Loucy (cell line): ENCODE measurements at regions not wholly inside any gene's neighbourhood (a gene's known extent, or its start where the extent isn't known, plus 50 kb on each side); places are given as distances from the start of the nearest gene placed in this dataset.

Source experiments
- H2AFZ ChIP-seq: fragments of 200-600 bp; sonication (generic); 2 replicates; pipeline ENCODE4 v1.6.0; 2016; ENCODE audit warnings: antibody characterized with exemption, mild to moderate bottlenecking, low read length, moderate library complexity
- H3F3A ChIP-seq: fragments of 200-600 bp; 2 replicates; pipeline ENCODE4 v1.6.0; 2016; ENCODE audit warnings: antibody characterized with exemption, low read depth, mild to moderate bottlenecking
- H3K27me3 ChIP-seq: fragments of 200-600 bp; sonication (generic); 2 replicates; pipeline ENCODE4 v1.6.1; 2014; ENCODE audit warnings: low read length, mild to moderate bottlenecking; ENCODE audit not compliant: insufficient read depth, poor library complexity, severe bottlenecking
- H3K36me3 ChIP-seq: fragments of 200-600 bp; sonication (generic); 2 replicates; pipeline ENCODE4 v1.6.1; 2016; ENCODE audit warnings: low read length; ENCODE audit not compliant: insufficient read depth
- H3K4me1 ChIP-seq: fragments of 200-600 bp; sonication (generic); 2 replicates; pipeline ENCODE4 v1.5.1; 2014; ENCODE audit warnings: low read length, mild to moderate bottlenecking; ENCODE audit not compliant: insufficient read depth, poor library complexity, severe bottlenecking
- H3K4me2 ChIP-seq: fragments of 200-600 bp; sonication (generic); 2 replicates; pipeline ENCODE4 v1.6.0; 2014; ENCODE audit warnings: antibody characterized with exemption, low read length, low read depth, mild to moderate bottlenecking; ENCODE audit not compliant: poor library complexity, severe bottlenecking
- H3K4me3 ChIP-seq: fragments of 200-600 bp; sonication (generic); 2 replicates; pipeline ENCODE4 v1.5.1; 2014; ENCODE audit warnings: low read length, mild to moderate bottlenecking, mixed read lengths; ENCODE audit not compliant: poor library complexity, severe bottlenecking
- H3K79me2 ChIP-seq: fragments of 200-600 bp; sonication (generic); 2 replicates; pipeline ENCODE4 v1.6.1; 2014; ENCODE audit warnings: low read length; ENCODE audit not compliant: insufficient read depth
- H3K9ac ChIP-seq: fragments of 200-600 bp; sonication (generic); 2 replicates; pipeline ENCODE4 v1.6.0; 2014; ENCODE audit warnings: mild to moderate bottlenecking, low read depth, low read length, moderate library complexity; ENCODE audit not compliant: poor library complexity, severe bottlenecking
- H3K9me2 ChIP-seq: fragments of 200-600 bp; sonication (generic); replicated peaks from 2 replicates; pipeline ENCODE4 v1.6.1; 2016; ENCODE audit warnings: low read depth, low read length, mixed read lengths
- H3K9me3 ChIP-seq: fragments of 200-600 bp; sonication (generic); 2 replicates; pipeline ENCODE4 v1.6.1; 2014; ENCODE audit warnings: mild to moderate bottlenecking, antibody characterized with exemption, low read length, low read depth; ENCODE audit not compliant: insufficient read depth
- H4K20me1 ChIP-seq: fragments of 200-600 bp; sonication (generic); 2 replicates; pipeline ENCODE4 v1.6.0; 2014; ENCODE audit warnings: antibody characterized with exemption, low read length, mild to moderate bottlenecking; ENCODE audit not compliant: insufficient read depth, poor library complexity, severe bottlenecking
- EZH2phosphoT487 ChIP-seq: fragments of 200-600 bp; IDR thresholded peaks from 2 replicates; pipeline ENCODE4 v1.6.1; 2018; ENCODE audit warnings: antibody characterized with exemption, mild to moderate bottlenecking, moderate library complexity, borderline replicate concordance
- TF ChIP-seq, protein P1 (sequence below): fragments of 200-600 bp; sonication (generic); conservative IDR thresholded peaks from 2 replicates; pipeline ENCODE4 v1.5.1; 2014; ENCODE audit warnings: mild to moderate bottlenecking, antibody characterized with exemption, low read length

DNA sequence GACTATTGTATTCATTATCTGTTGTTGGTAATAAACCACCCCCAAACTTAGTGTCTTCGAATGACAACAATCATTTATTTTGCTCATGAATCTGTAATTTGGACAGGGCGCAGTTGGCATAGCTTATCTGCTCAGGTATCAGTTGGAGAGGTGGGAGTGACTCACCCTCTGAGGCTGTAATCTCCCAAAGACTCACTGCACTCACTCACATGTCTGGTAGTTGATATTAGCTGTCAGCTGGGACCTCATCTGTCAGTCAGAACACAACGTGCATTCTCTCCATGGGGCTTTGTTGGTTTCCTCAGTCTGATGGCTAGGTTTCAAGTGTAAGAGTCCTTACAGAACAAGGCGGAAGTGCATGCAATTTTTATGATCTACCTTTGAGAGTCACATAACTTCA lies 183.5 kb upstream of the PRNP start:
- Histone ChIP-seq H3K36me3 (no peaks in the 10 kb centered on the region), H3K9me2 (no peaks in the 10 kb centered on the region), H3K4me1 (no peaks in the 10 kb centered on the region), H3K79me2 (no peaks in the 10 kb centered on the region), H3K4me2 (no peak overlapping the region), H3K4me3 (no peak overlapping the region), H3K9me3 (0 out of 2 replicates have a peak, but pooled peaks cover 8% of the 10 kb centered on the region), H3F3A (no peaks in the 10 kb centered on the region), H3K27me3 (no peaks in the 10 kb centered on the region), H3K9ac (no peak overlapping the region), H2AFZ (no peak overlapping the region), H4K20me1 (no peaks in the 10 kb centered on the region)
- no peak for TF ChIP-seq EZH2phosphoT487
- TF ChIP-seq, protein P1, sequence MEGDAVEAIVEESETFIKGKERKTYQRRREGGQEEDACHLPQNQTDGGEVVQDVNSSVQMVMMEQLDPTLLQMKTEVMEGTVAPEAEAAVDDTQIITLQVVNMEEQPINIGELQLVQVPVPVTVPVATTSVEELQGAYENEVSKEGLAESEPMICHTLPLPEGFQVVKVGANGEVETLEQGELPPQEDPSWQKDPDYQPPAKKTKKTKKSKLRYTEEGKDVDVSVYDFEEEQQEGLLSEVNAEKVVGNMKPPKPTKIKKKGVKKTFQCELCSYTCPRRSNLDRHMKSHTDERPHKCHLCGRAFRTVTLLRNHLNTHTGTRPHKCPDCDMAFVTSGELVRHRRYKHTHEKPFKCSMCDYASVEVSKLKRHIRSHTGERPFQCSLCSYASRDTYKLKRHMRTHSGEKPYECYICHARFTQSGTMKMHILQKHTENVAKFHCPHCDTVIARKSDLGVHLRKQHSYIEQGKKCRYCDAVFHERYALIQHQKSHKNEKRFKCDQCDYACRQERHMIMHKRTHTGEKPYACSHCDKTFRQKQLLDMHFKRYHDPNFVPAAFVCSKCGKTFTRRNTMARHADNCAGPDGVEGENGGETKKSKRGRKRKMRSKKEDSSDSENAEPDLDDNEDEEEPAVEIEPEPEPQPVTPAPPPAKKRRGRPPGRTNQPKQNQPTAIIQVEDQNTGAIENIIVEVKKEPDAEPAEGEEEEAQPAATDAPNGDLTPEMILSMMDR = no peak

DNA sequence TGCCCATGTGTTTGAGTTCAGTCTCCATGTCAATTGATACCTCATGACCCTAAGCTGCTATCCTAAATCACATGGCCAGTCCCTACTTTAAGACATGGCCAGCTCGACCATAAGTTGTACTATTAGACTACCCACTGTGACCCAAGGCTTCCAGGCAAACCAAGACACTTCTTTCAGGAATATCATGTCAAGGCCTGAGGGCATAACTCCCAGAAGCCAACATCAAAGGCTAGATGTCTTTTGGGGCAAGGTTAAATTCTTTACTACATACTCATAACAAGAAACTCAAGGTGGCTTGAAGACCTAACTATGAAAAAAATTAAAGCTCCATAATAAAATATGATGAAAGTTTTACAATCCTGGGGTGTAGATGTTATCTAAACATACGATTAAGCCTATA lies 192.9 kb upstream of the PRNP start:
- Histone ChIP-seq H3K9me2 (no peaks in the 10 kb centered on the region), H3K27me3 (no peaks in the 10 kb centered on the region), H3K9me3 (no peaks in the 10 kb centered on the region), H4K20me1 (no peaks in the 10 kb centered on the region), H2AFZ (no peak overlapping the region), H3K79me2 (no peaks in the 10 kb centered on the region), H3F3A (no peaks in the 10 kb centered on the region), H3K4me3 (no peak overlapping the region), H3K36me3 (no peaks in the 10 kb centered on the region), H3K4me2 (no peak overlapping the region), H3K4me1 (no peaks in the 10 kb centered on the region), H3K9ac (no peak overlapping the region)
- TF ChIP-seq EZH2phosphoT487 = no peak
- TF ChIP-seq, protein P1 = no peak

DNA sequence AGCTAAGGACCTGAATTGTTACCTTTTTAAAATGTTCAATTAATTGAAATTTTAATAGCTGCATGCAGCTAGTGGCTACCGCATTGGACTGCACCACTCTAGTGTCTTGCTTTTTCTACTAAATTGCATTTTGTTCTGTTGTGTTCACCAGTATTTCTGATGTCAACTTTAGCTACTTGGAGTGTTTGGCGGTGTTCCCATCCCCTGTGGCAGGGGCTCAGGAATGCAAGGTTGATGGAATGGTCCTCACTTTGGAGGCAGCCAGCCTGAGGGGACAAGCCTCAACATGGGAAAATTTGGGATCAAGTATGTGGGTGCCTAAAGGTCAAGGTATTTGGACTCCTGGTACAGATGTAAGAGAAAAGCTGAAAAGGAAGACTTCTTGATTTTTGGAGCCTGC lies 194.6 kb upstream of the PRNP start:
- no peaks in the 10 kb centered on the region for H3K4me1 ChIP-seq
- no peaks in the 10 kb centered on the region for H3F3A ChIP-seq
- no peak overlapping the region for H3K4me3 ChIP-seq
- H3K79me2 ChIP-seq = no peaks in the 10 kb centered on the region
- no peaks in the 10 kb centered on the region for H3K9me3 ChIP-seq
- no peak overlapping the region for H3K9ac ChIP-seq
- H3K4me2 ChIP-seq = no peak overlapping the region
- H2AFZ ChIP-seq = no peak overlapping the region
- H4K20me1 ChIP-seq = no peaks in the 10 kb centered on the region
- H3K27me3 ChIP-seq = no peaks in the 10 kb centered on the region
- H3K36me3 ChIP-seq = no peaks in the 10 kb centered on the region
- no peaks in the 10 kb centered on the region for H3K9me2 ChIP-seq
- TF ChIP-seq, protein P1 = no peak
- TF ChIP-seq EZH2phosphoT487 = no peak
